CD4-positive, CD25-positive, alpha-beta regulatory T cell (primary cell): ENCODE measurements at regions not wholly inside any gene's neighbourhood (a gene's known extent, or its start where the extent isn't known, plus 50 kb on each side); places are given as distances from the start of the nearest gene placed in this dataset.
"Not testable (repeated sequence)": the region's sequence is repeated elsewhere in the genome, so short reads cannot be mapped to it uniquely, and the experiment has no call there.

ENCODE experiments used
- ATAC-seq, 2 donors: fragments of 150-1000 bp; cut with Tn5 transposase; one replicate each; pipeline ENCODE4 v1.10.0; 2021; ENCODE audit warnings: low read depth in 2 of 2, moderate number of reproducible peaks in 2 of 2, moderate library complexity in 1 of 2
- DNase-seq, 3 donors: peaks; one replicate each; pipeline versions ENCODE4 v3.0.0 to v3.0.0-alpha.2; 2012 to 2022; ENCODE audit warnings: mixed read lengths in 1 of 3
- H3K27ac ChIP-seq: one replicate; pipeline ENCODE4 v1.7.0; 2013; ENCODE audit warnings: mild to moderate bottlenecking, low read length; ENCODE audit not compliant: insufficient read depth, poor library complexity, severe bottlenecking
- H3K27me3 ChIP-seq: one replicate; pipeline ENCODE4 v1.7.0; 2013; ENCODE audit warnings: low read length; ENCODE audit not compliant: control insufficient read depth, insufficient read depth
- H3K36me3 ChIP-seq: one replicate; pipeline ENCODE4 v1.7.0; 2013; ENCODE audit warnings: mild to moderate bottlenecking, low read length, moderate library complexity; ENCODE audit not compliant: control insufficient read depth, insufficient read depth
- H3K4me1 ChIP-seq: 2 replicates; pipeline ENCODE4 v1.7.0; 2013; ENCODE audit warnings: mild to moderate bottlenecking, low read length; ENCODE audit not compliant: insufficient read depth, control insufficient read depth, poor library complexity, severe bottlenecking
- H3K4me3 ChIP-seq: one replicate; pipeline ENCODE4 v1.7.0; 2013; ENCODE audit warnings: low read depth, mild to moderate bottlenecking, low read length, moderate library complexity
- H3K9me3 ChIP-seq, 2 experiments: 1 replicate in 1 of 2; 2 replicates in 1 of 2; pipeline ENCODE4 v1.7.0; 2013; ENCODE audit warnings: low read length in 2 of 2, mild to moderate bottlenecking in 1 of 2, moderate library complexity in 1 of 2; ENCODE audit not compliant: control insufficient read depth in 2 of 2
- H3K27ac Mint-ChIP-seq, 3 donors: one replicate each; pipeline ENCODE4 v1.8.0; 2020 to 2022; ENCODE audit warnings: mild to moderate bottlenecking in 3 of 3, mixed read lengths in 3 of 3, moderate library complexity in 2 of 3
- H3K27me3 Mint-ChIP-seq: one replicate; pipeline ENCODE4 v1.8.0; 2022; ENCODE audit warnings: mild to moderate bottlenecking, mixed read lengths
- H3K36me3 Mint-ChIP-seq: one replicate; pipeline ENCODE4 v1.8.0; 2020; ENCODE audit warnings: mixed read lengths
- H3K4me1 Mint-ChIP-seq, 4 donors: one replicate each; pipeline ENCODE4 v1.8.0; 2020 to 2022; ENCODE audit warnings: mixed read lengths in 4 of 4, mild to moderate bottlenecking in 1 of 4
- H3K4me3 Mint-ChIP-seq, 4 donors: one replicate each; pipeline ENCODE4 v1.8.0; 2020 to 2022; ENCODE audit warnings: mild to moderate bottlenecking in 4 of 4, mixed read lengths in 4 of 4, moderate library complexity in 3 of 4
- H3K9me3 Mint-ChIP-seq, 7 donors: one replicate each; pipeline ENCODE4 v1.8.0; 2020 to 2022; ENCODE audit warnings: mixed read lengths in 7 of 7, mild to moderate bottlenecking in 3 of 7, moderate library complexity in 2 of 7

DNA sequence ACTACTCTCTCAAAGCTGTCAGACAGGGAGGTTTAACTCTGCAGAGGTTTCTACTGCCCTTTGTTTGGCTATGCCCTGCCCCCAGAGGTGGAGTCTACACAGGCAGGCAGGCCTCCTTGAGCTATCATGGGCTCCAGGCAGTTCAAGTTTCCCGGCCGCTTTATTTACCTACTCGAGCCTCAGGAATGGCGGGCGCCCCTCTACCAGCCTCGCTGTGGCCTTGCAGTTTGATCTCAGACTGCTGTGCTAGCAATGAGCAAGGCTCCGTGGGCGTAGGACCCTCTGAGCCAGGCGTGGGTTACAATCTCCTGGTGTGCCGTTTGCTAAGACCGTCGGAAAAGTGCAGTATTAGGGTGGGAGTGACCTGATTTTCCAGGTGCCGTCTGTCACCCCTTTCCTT is 124.3 kb downstream of the PTCHD1 start:
- not testable (repeated sequence) for H3K4me1 Mint-ChIP-seq, H3K27me3 ChIP-seq, H3K27ac ChIP-seq, H3K36me3 Mint-ChIP-seq, DNase-seq, H3K4me3 ChIP-seq, H3K9me3 ChIP-seq, H3K4me1 ChIP-seq, H3K36me3 ChIP-seq, H3K4me3 Mint-ChIP-seq, H3K27ac Mint-ChIP-seq, ATAC-seq, H3K27me3 Mint-ChIP-seq
- H3K9me3 Mint-ChIP-seq = peaks cover 0 to 13% (median 4%) of the 10 kb centered on the region in 7 donors

DNA sequence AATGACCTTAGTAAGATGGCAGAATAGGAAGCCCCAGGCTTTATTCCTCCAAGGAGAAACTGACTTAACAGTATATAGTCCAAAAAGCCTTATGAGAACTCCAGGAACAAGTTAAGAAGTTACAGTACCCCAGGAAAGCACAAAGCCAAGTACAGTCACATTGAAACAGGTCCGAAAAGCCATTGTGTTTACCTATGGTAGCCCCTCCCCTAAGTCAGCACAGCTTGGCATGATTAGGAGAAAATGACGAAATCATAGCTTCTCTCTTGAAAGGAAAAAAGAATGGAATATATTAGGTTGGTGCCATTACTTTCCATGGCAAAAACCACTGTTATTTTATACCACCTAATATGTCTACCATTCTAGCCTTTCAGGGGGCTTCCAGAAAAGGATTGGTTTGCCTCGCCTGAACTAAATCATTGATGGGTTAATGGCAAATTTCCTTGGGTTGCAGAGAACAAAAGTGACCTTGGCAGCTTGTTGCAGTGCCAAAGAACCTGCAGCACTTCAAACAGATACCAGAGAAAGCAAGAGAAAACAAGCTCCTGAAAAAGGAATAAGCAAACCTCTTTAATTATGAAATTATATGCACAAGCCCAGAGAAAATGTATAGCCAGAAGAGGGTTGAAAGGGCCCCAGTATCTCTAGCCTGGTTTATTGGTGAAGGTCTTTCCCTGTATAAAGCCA is 130.6 kb downstream of the PTCHD1 start:
- Histone ChIP-seq H3K36me3 (no peaks in the 10 kb centered on the region), H3K4me1 (no peaks in the 10 kb centered on the region), H3K27ac (no peak overlapping the region), H3K4me3 (no peak overlapping the region), H3K9me3 (peaks cover 9 to 14% of the 10 kb centered on the region in 2 experiments), H3K27me3 (no peaks in the 10 kb centered on the region)
- no peaks in the 10 kb centered on the region for H3K4me1 Mint-ChIP-seq
- H3K9me3 Mint-ChIP-seq = peaks cover 0 to 21% (median 9%) of the 10 kb centered on the region in 7 donors
- no peak overlapping the region for H3K27ac Mint-ChIP-seq
- H3K4me3 Mint-ChIP-seq = no peak overlapping the region
- no peak for ATAC-seq
- H3K27me3 Mint-ChIP-seq = no peaks in the 10 kb centered on the region
- H3K36me3 Mint-ChIP-seq = no peaks in the 10 kb centered on the region
- DNase-seq = no peak

DNA sequence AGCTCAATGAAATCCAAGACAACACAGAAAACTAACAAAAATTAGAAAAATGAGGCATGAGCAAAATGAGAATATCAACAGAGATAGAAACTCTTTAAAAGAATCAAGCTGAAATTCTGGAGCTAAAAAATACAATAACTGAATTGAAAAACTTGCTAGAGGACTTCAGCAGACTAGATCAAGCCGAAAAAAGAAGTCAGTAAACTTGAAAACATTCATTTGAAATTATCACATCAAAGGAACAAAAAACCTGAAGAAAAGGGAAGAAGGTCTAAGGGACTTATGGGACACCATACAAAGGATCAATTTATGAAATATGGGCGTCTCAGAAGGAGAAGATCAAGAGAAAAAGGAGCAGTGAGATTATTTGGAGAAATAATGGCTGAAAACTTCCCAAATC is 131.3 kb downstream of the PTCHD1 start:
- Mint-ChIP-seq H3K27me3 (no peaks in the 10 kb centered on the region), H3K9me3 (peaks cover 0 to 21% (median 11%) of the 10 kb centered on the region in 7 donors), H3K27ac (no peak overlapping the region), H3K4me1 (no peaks in the 10 kb centered on the region), H3K4me3 (no peak overlapping the region), H3K36me3 (no peaks in the 10 kb centered on the region)
- Histone ChIP-seq H3K36me3 (no peaks in the 10 kb centered on the region), H3K27ac (no peak overlapping the region), H3K27me3 (no peaks in the 10 kb centered on the region), H3K4me3 (no peak overlapping the region), H3K4me1 (no peaks in the 10 kb centered on the region), H3K9me3 (peaks cover 9 to 14% of the 10 kb centered on the region in 2 experiments)
- ATAC-seq = no peak
- no peak for DNase-seq

DNA sequence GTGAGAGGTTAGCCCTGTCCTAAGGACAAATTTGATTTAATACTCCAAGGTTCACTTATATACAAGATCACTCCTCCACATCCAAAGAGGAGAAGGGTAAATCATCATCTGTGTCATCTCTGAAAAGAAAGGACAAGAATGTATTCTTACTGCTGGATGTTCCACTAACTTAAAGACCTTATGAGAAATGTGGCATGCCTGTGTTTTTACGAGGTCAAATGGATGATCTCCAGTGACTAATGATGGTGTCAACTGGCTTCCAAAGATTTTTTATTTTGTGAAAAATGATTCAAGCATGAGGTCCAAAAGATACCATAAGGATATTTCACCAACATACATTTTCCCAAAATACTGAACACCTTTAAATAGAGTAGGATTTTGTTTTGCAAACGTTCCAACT is 143.4 kb downstream of the PTCHD1 start:
- H3K9me3 ChIP-seq = no peaks in the 10 kb centered on the region

DNA sequence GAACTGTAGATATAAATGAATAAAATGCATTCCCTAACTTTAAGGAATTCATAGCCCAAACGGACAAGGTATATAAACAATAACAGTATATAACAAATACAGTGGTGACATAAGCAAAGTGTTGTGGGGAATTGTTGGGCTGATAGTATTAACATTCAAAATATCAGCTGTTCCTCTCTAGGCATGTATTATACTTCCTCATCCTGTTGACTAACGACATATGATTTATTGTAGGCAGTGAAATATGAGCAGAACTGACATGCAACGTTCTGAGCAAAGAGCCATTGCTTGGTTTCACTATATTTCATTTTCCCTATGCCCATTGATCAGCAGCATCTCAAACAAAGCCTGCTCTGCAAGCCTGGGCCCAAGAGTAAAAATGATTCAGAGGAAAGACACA is 143.9 kb downstream of the PTCHD1 start:
- H3K9me3 Mint-ChIP-seq = peaks cover 0 to 15% (median 4%) of the 10 kb centered on the region in 7 donors
- ATAC-seq (no peak), DNase-seq (no peak)
- Histone ChIP-seq H3K9me3 (no peaks in the 10 kb centered on the region), H3K4me3 (no peak overlapping the region), H3K27me3 (no peaks in the 10 kb centered on the region), H3K36me3 (no peaks in the 10 kb centered on the region), H3K27ac (no peak overlapping the region), H3K4me1 (no peaks in the 10 kb centered on the region)
- no peaks in the 10 kb centered on the region for H3K27me3 Mint-ChIP-seq
- no peaks in the 10 kb centered on the region for H3K4me1 Mint-ChIP-seq
- H3K27ac Mint-ChIP-seq = no peak overlapping the region
- H3K36me3 Mint-ChIP-seq = no peaks in the 10 kb centered on the region
- no peak overlapping the region for H3K4me3 Mint-ChIP-seq

More for the DNA sequence above, 143.4 kb downstream of the PTCHD1 start:
- Mint-ChIP-seq H3K9me3 (peaks cover 0 to 12% (median 4%) of the 10 kb centered on the region in 7 donors), H3K36me3 (no peaks in the 10 kb centered on the region), H3K27me3 (no peaks in the 10 kb centered on the region), H3K27ac (no peak overlapping the region), H3K4me1 (no peaks in the 10 kb centered on the region), H3K4me3 (no peak overlapping the region)
- ATAC-seq = no peak
- no peaks in the 10 kb centered on the region for H3K4me1 ChIP-seq
- no peaks in the 10 kb centered on the region for H3K27me3 ChIP-seq
- H3K36me3 ChIP-seq = no peaks in the 10 kb centered on the region
- H3K4me3 ChIP-seq = no peak overlapping the region
- no peak for DNase-seq
- H3K27ac ChIP-seq = no peak overlapping the region

DNA sequence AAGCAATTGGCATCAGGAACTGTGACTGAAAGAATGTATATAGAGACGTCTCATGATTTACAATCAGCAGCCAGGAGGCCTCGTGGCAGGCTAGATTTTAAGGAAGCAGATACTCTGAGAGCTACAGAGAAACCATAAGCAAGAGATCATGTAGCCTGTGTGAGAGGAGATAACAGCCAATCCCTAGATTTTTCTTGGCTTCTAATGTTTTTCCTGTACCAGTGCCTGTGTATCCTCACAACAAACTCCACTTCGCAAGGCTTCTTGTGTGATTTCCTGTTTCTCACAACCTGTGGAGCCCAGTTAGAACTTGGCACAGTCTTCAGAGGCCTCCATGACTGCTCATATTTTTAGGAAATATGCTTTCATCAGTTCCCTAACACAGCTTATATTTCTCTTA is 147.9 kb downstream of the PTCHD1 start:
- Histone ChIP-seq H3K27me3 (no peaks in the 10 kb centered on the region), H3K4me3 (no peak overlapping the region), H3K27ac (no peak overlapping the region), H3K4me1 (no peaks in the 10 kb centered on the region), H3K9me3 (no peaks in the 10 kb centered on the region), H3K36me3 (no peaks in the 10 kb centered on the region)
- Mint-ChIP-seq H3K9me3 (peaks cover 0 to 11% (median 3%) of the 10 kb centered on the region in 7 donors), H3K27me3 (no peaks in the 10 kb centered on the region), H3K36me3 (no peaks in the 10 kb centered on the region), H3K27ac (no peak overlapping the region), H3K4me3 (no peak overlapping the region), H3K4me1 (no peaks in the 10 kb centered on the region)
- no peak for ATAC-seq
- DNase-seq = no peak

DNA sequence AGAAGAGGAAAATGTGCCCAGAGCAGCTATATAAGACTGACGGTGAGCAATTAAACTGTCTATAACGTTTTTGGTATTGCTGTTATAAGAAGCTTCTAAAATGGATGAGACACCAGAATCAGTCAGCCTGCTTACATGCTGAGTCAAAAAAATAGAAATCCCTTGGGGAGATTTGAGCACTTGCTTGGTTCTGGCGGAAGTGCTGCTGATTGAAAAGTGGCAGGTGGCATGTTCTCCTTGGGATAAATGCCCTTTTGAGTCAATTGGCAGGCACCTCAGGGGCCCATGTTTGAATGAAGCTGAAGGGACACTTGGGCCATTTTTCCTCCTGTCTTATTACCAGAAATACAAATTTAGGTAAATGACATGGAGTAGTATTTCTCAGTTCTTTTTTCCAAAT is 148.7 kb downstream of the PTCHD1 start:
- H3K27ac Mint-ChIP-seq = no peak overlapping the region
- Histone ChIP-seq H3K36me3 (no peaks in the 10 kb centered on the region), H3K4me1 (no peaks in the 10 kb centered on the region), H3K27ac (no peak overlapping the region), H3K27me3 (no peaks in the 10 kb centered on the region), H3K4me3 (no peak overlapping the region), H3K9me3 (no peaks in the 10 kb centered on the region)
- no peaks in the 10 kb centered on the region for H3K4me1 Mint-ChIP-seq
- H3K4me3 Mint-ChIP-seq = no peak overlapping the region
- peaks cover 0 to 8% (median 4%) of the 10 kb centered on the region in 7 donors for H3K9me3 Mint-ChIP-seq
- DNase-seq (no peak), ATAC-seq (no peak)
- H3K36me3 Mint-ChIP-seq = no peaks in the 10 kb centered on the region
- H3K27me3 Mint-ChIP-seq = no peaks in the 10 kb centered on the region

DNA sequence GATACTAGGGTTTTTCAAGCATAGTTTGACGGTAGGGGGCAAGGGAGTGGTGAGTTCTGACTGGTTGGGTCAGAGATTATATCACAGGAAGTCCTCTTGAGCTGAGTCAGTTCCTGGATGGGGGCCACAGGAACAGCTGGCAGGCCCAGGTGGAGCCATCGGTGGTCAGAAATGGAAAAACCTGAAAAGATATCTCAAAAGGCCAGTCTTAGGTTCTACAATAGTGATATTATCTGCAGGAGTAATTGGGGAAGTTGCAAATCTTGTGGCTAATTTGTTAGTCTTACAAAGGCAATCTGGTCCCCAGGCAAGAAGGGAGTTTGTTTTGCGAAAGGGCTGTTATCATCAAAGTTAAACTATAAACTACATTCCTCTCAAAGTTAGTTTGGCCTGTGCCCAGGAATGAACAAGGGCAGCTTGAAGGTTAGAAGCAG is 159.3 kb downstream of the PTCHD1 start:
- H3K4me1 ChIP-seq = no peaks in the 10 kb centered on the region
- DNase-seq = peak in 1 of 3 donors; percentile 1
- no peaks in the 10 kb centered on the region for H3K36me3 ChIP-seq
- H3K9me3 ChIP-seq = no peaks in the 10 kb centered on the region
- no peak for ATAC-seq
- H3K4me3 ChIP-seq = no peak overlapping the region
- H3K27ac ChIP-seq = no peak overlapping the region
- H3K27me3 ChIP-seq = no peaks in the 10 kb centered on the region
- H3K4me1 Mint-ChIP-seq = peaks cover 0 to 4% (median 2%) of the 10 kb centered on the region in 4 donors
- no peaks in the 10 kb centered on the region for H3K36me3 Mint-ChIP-seq
- H3K4me3 Mint-ChIP-seq = no peak overlapping the region
- no peak overlapping the region for H3K27ac Mint-ChIP-seq
- no peaks in the 10 kb centered on the region for H3K27me3 Mint-ChIP-seq
- H3K9me3 Mint-ChIP-seq = peaks cover 0 to 7% (median 1%) of the 10 kb centered on the region in 7 donors
